Kidney tubule cell (primary cell): ENCODE measurements at regions not wholly inside any gene's neighbourhood (a gene's known extent, or its start where the extent isn't known, plus 50 kb on each side); places are given as distances from the start of the nearest gene placed in this dataset.

Experiments
- DNase-seq: peaks from one replicate; pipeline ENCODE4 v3.0.0-alpha.2; 2018; ENCODE audit warnings: low spot score

GRCh38 chr2:139281124-139281523, 500.9 kb upstream of the NXPH2 start:
- DNase-seq, result no peak

- no peak for DNase-seq
These were observed 491.7 kb upstream of the NXPH2 start for GRCh38 chr2:139271879-139272278.

GRCh38 chr2:139271149-139271548, 491.0 kb upstream of the NXPH2 start:
- no peak for DNase-seq

DNA sequence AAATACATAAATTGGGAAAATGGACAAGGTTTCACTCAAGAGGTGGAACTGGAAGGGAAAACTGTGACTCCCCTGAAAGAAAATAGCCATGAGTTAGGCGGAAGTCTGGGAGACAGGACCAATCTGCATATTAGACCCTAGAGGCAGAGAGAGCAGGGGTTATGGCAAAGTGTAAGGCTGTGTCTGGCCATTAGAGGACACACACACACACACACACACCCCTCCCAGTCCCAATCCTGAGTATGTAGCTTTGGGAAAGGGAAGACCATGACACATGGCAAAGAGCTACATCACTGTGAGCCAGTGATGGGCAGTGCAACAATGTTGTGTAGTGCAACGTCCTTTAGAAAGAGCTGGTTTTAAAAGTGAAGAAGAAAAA, 479.9 kb upstream of the NXPH2 start:
- DNase-seq, result no peak

DNA sequence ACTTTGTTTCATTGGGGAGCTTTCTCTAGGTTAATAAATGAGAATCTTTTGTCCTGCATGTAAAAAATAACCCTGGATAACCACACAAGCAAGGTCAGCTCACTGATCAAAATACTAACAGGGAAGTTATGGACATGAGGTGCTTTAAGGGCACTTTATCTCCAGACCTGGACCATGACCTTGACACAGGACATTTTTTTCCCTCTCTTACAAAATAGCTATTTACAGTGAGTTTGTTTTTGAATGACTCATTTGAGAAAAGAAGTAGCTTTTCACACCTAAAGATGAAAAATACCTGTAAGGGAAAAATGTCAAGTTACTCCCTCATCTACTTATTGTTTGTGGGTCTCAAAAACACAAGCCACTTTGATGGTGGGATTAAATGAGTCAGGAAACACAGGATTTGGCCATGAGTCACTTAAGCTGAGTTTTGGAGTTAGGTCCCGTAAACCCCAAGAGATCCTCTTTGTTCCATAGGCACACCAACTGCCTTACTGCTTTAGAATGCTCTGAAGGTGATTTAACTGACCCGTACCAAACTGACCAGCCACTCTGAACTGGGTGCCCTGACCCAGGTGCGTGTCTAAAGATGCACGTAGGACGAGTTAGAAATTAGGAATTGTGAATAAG, 479.3 kb upstream of the NXPH2 start:
- DNase-seq, result no peak

GRCh38 chr2:139241286-139241685, 461.1 kb upstream of the NXPH2 start:
- peak; percentile 53 for DNase-seq

DNA sequence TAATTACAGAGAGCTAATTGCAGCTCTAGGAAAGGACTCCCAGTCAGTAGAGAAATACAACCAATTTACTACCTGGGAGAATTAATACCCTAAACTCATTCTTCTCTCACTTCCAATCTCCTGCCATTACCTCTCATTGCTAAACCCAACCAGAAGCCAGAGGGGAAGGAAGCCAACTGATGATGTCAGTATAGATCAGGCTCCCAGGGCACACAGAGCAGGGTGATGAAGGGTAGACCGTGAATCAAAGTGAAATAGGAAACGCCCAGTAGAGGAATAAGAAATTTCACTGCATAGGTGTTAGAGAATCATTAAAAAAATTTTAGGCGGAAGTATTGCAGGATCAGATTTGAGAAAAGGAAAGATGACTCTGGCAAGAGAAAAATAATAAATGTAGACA, 456.8 kb upstream of the NXPH2 start:
- DNase-seq, result peak; percentile 33

GRCh38 chr2:139230881-139231280, 450.7 kb upstream of the NXPH2 start:
- DNase-seq, result peak; percentile 69

- peak; percentile 69 for DNase-seq
These were observed 448.1 kb upstream of the NXPH2 start for GRCh38 chr2:139228276-139228675.

DNA sequence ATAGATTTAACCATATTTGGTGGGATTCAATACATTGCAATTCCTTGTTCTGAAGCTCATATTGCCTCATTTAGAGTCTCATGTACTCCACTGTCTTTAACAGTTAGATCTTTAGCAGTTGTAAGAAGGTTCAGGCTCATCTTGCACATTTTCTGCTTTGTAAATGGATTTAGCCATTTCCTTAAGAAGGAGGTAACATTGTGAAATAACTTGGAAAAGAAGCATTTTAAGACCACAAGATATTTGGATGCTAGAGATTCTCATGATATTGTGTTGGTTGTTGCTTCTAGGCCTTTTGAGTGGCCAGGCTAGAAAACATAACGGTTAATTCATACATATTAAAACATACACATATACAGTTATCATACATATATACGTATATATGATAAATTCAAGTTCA, 445.8 kb upstream of the NXPH2 start:
- no peak for DNase-seq

GRCh38 chr2:139218181-139218580, 438.0 kb upstream of the NXPH2 start:
- DNase-seq, result peak; percentile 91

DNA sequence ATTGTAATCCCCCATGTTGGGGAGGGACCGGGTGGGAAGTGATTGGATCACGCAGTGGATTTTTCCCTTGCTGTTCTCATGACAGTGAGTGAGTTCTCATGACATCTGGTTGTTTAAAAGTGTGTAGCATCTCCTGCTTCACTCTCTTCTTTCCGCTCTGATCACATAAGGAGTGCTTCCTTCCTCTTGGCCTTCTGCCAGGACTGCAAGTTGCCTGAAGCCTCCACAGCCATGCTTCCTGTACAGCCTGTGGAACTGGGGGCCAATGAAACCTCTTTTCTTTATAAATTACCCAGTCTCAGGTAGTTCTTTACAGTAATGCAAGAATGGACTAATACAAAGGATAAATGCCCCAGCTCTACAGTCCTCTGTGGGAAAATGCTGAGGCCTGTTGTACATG, 437.5 kb upstream of the NXPH2 start:
- peak; percentile 79 for DNase-seq

- DNase-seq, result no peak
These were observed 436.2 kb upstream of the NXPH2 start for GRCh38 chr2:139216435-139216834.

DNA sequence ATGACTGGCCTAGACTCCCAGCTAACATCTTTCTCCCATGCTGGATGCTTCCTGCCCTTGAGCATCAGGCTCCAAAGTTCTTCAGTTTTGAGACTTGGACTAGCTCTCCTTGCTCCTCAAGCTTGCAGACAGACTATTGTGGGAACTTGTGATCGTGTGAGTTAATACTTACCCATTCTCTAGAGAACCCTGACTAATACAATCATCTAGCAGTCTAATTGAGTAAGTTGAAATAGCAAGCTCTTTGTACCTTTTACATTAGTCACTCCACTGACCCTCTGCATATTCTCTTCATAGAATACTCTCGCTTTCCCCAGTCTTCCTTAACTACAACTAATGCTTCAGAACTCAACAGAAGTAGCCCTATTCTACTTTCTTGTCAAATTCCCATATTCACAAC, 434.6 kb upstream of the NXPH2 start:
- peak; percentile 86 for DNase-seq

- DNase-seq, result no peak
These were observed 429.4 kb upstream of the NXPH2 start for GRCh38 chr2:139209586-139209985.

GRCh38 chr2:139201516-139201915, 421.3 kb upstream of the NXPH2 start:
- peak; percentile 58 for DNase-seq

DNA sequence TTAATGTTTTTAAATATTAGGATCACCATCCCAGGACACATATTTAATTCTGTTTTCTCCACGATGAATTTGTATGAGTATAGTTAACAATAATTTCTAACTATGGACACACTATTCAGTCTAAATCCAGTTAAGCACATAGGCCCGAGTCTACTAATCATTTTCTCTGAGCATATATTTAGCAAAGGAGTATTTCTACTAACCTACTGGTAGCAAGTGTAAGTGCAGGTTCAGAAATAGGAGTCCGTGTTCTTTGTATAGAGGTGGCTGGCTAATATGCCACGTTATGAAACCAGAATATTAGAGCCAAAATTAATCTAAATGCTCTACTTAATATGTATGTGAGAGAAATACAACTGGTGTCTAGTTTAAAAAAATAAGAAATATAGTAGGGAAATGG, 416.6 kb upstream of the NXPH2 start:
- DNase-seq, result no peak

GRCh38 chr2:139194546-139194945, 414.4 kb upstream of the NXPH2 start:
- DNase-seq, result no peak

DNA sequence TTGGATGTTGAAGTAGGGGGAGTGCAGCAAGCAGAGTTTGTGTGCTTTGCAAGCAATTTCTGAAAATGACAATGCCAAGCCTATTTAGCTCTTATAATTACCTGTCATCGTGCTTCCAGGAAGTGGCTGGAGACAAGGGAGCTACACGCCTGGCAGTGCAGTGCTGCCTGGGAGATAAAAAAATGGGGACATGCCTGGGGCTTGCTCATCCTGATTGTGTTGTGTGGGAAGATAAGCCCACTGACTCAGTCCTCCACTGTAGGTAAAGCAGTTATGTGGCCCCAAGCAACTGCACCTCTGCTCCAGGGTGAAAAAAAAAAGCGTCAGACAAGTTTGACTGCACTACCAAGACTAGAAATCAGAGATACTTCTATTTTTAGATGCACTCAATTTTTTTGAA, 396.9 kb upstream of the NXPH2 start:
- DNase-seq, result no peak

DNA sequence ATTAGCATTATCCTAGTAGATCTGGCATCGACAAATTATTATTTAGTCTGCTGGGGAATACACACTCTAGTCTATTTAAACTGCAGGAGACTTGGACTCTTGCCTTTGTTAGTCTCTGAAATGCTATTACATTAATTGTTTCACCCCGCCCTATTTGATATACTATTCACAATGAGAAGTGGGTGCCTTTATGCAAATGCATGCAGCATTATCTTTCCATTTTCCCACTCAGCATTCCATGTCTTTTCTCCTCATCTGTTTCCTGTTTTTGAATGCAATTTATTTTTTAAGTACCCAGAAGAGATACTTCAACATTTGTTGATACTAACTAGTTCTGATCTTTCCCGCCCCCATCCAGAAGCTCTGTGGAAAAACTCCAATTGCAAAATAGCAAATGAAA, 395.3 kb upstream of the NXPH2 start:
- no peak for DNase-seq

GRCh38 chr2:139170406-139170805, 390.2 kb upstream of the NXPH2 start:
- no peak for DNase-seq

DNA sequence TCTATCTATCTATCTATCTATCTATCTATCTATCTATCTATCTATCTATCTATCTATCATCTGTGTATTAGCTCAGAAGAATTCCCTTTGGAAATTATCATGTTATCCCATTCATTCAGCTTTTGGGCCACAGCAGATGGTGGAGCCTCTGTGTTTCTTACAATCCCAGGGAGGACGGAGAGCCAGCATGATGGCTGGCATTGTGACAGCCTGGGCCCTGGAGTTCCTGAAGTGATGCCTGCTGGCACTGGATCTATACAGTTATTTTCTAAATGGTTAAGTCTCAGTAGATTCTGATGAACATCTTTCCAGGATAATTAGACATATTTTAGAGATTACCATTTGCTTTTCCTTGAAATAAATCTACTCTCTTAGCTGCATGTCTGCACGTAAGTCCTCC, 385.4 kb upstream of the NXPH2 start:
- no peak for DNase-seq

DNA sequence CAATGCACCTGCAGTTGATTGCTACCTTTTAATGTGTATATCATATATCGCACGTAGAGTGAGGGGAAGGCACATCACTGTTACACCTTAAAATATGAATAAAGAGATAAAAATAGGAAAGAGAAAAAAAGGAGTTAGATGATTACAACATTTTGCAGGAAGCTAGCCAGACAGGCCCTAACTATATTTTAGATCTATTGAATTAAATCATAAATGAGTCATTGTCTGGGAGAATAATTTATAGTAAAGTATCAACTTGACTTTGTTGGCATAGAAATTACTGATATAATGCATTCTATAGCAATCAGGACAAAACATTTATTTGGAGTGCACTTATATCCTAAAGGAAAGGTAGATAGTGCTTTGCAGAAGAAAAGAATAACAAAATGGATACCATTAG, 384.9 kb upstream of the NXPH2 start:
- DNase-seq, result peak; percentile 3

DNA sequence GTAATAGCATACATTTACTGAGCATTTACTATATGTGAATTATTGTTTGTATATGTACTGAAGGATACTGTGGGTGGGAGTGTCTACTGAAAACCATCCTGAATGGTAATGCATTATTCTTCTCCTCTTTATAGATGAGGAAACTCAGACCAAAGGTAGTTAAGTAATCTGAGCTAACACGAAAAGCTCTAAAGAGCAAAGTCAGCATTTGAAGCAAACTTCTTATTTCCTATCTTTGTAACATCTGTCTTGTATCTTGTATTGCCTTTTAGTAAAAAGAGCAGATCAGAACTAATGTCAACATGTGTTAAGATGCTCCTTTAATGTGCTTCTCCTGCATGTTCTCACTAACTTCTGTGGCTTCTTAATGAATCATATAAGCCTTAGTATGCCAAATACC, 382.8 kb upstream of the NXPH2 start:
- no peak for DNase-seq

DNA sequence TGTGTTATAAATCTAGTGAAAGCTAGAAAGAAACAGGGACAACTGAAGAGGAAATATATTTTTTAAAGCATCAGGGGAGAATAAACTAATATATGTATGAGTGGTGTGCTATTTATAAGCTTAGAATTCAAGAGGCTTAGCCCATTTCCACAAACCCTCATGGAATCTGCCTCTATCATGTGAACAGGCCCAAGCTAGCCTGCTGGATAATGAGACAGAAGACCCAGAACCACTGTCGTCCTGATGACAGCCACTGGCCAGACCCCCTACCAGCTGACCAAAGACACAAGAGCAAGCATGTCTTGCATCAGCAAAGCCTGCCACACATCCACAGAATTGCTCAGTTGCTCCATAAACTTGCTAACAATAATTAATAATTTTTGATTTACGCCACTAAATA, 382.3 kb upstream of the NXPH2 start:
- DNase-seq, result no peak
